ENCODE measurements at regions not wholly inside any gene's neighbourhood (a gene's known extent, or its start where the extent isn't known, plus 50 kb on each side); places are given as distances from the start of the nearest gene placed in this dataset.

GRCh38 chr18:73852789-73853549, 294.7 kb downstream of the FBXO15 start:
- DNase-seq (ENCODE audit: low read depth) = no peak

DNA sequence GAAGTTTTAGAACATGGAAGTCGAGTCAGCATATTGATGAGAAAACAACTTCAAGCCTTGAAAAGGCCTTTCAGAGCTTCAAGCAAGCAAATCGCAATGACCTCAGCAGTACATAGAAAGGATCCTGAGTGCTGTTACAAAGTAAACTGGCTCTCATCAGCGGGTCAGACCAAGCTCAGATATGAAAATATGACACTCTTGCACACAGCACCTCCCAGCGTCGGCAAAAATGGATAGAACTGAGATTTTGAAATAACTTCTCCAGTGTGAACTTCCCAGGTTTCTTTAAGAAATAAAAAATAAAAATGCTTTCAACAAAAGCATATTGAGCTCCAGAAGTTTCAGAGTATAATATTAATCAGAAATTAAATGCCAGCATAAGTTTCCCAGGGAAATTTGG, 296.9 kb downstream of the FBXO15 start:
- DNase-seq (ENCODE audit: low read depth) = no peak

DNA sequence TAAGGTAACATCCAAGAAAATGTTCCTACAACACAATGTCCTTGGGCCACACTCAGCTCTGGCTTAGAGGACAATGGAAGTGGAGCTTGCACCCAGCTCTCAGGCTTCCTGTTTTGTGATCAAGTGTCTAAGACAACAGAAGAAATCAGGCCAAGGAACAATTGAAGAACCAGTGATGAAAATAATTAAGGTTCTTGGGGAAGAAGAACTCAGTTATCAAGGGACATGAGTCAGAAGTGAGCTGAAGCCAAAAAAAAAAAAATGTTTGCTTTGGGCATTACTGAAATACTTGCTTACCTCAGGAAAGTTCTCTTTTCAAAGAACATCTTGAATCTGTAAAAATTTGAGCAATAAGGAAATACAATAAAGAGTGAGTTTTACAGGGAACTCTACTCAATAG, 299.0 kb downstream of the FBXO15 start:
- DNase-seq (ENCODE audit: low read depth) = no peak

DNA sequence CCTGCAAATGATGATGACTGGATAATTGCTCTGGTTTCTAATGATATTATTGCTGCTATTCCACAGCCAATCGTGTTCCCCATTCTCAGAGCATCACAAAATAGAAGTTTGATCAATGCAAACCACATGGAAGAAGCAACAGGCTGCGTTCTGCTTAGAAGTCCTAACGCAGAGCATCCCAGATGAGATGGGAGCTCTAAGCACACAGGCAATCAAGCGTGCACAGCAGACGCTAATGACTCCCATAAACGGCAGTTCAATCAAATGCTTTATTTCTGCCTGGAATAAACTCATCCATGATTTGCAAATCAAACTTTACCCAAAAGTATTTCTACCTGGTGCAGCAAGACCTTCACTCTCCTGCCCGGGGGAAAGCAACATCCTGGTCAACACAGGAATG, 304.2 kb downstream of the FBXO15 start:
- DNase-seq (ENCODE audit: low read depth) = no peak

DNA sequence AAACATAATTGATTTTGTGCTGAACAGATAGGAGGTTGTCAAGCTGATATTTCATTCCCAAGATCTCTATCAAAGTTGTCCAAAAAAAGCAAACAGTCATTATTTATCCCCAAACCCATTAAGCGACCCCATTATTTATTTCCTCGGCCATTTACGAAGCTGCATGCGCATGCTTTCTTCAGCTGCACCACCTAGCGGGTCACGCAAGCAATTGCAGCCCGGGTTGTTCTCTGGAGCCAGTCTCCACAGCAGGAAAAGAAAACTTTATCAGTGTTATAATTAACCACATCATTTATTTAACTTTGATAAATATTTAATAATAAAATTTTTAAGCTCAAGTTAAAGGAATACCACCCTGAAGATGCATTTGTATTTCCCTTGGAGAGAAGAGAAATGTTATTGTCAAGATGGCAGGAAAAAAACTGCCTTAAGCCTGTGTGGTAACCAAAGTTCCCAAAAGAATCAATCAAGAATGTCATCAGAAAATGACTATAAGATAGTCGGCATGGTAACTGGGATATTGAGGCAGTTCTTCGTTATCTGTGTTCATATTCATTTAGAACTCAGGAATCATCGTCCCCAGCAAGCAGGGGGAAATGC, 304.7 kb downstream of the FBXO15 start:
- DNase-seq (ENCODE audit: low read depth) = peak; percentile 4

DNA sequence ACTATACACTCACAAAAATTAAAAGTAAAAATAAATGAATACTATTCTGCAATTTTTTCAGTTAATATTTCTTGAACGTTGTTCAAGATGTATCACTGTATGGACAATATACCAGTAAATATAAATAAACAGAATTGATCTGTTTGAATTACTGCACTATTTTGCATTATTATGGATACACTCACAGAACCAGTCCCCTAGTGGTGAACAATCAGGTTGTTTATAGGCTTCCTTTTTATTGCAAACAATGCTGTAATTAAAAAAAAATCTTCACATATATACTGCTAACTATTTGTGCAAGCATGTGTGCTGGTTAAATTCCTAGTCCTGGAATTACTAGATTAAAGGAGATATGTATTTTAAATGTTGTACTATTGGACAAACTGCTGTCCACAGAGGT, 306.0 kb downstream of the FBXO15 start:
- no peak for DNase-seq (ENCODE audit: low read depth)

DNA sequence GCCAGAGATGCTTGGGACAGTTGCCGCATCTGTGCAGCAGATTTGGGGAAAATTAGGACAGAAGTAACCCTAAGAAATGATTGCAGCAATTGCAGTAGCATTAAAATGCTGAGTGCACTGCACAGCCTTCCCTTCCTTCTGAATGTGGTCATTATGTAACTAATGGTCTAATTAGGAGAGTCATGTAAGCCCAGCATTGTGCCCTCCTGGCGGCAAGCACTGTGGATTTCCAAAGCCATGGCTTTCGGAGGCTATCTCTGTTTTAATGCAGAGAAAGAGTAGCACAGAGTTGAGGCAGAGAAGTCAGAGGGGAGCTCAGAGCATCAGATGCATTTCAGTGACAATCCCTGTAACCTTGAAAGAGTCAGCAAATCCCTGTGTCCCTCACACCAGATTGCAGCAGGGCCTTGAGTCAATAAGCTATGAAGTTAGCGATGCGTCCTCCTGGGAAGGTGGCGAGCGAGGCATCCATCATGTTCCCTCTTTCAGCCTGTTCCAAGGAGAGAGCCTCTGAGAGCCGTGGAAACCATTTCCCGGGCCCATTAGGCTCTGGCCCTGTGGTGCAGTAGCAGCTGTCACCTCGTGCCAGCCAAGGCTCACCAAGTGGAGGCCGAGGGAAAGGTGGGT, 307.2 kb downstream of the FBXO15 start:
- no peak for DNase-seq (ENCODE audit: low read depth)

DNA sequence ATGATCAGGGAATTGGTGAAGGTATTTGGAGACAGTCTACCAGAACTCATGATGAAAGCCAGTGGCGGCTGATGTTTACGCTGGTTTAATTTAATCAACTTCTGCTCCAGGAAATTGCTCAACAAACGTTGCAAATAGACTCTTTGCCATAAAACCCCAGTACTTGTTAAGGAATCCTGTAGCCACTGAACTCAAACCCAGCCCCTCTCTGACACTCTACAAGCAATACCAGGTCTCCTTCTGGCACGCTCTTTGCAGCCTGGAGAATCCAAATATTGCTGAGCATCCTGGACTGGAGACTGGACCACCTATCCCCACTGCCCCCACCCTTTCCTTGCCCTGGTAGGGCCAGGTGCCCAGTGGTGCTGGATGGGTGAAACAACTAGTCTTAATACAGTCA, 308.2 kb downstream of the FBXO15 start:
- DNase-seq (ENCODE audit: low read depth) = no peak

DNA sequence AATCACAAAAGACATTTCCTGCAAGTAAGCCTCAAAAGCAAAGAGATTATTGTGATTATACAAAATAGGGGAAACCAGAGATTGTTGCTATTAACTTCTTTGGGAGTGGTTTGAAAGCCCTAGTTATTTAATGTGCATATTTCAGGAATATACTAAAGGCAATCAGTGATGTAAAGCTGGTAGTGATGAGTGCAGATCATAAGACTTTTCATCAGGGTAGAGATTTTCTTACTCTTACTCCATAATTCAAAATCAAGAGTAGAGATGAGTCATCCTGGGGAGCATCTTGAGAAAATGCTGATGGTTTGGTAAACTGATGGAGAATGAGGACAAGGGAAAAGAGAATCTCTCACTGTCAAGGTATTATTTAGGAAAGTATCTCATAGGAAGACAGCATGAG, 309.5 kb downstream of the FBXO15 start:
- no peak for DNase-seq (ENCODE audit: low read depth)

DNA sequence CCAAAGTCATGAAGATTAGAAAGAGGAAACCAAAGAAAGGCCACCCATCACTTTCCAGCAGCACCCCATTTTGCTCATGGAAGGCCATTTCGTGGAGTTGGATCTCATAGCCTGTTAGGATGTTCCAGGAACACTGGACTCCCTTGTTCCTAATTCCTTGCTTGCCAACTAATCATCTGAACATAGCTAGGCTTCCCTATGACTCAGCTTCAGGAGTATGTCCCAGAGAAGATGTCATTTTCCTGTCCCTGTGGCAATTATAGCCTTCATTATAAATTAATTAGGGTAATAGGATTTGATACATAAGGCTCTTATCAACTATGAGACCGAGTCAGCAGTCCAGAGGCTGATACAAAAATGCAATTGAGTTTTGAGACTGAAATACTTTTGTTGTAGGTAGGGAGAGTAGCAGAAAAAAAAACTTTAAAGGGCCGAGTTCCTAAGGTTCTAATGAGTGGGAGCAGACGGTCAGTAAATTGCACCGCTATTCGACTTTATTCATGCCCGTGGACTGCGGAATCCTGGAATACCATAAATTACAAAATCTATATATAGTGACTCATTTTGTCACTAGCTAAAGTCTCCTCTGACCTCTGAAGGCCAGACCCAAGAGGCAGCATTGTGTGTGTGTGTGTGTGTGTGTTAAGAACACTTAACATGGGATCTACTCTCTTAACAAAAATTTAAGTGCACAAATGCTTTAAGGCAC, 311.8 kb downstream of the FBXO15 start:
- no peak for DNase-seq (ENCODE audit: low read depth)

DNA sequence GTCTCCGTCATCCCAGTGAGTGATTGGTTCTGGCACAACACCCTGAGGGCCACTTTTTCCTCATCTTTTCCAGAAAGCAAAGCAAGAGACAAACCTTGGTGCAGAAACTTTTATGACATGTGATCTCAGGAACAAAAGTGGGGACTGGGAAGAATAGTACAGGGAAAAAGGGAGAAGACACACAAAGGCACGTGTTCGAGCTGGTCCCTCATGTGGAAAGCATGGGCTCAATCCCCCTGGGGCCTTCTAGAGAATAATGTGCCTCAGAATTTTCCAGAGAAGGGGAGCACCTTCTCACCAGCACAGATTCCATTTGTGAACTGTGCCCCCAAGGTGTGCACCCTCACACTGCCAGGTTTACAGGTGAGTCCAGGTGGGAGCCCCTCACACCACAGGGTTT, 312.6 kb downstream of the FBXO15 start:
- no peak for DNase-seq (ENCODE audit: low read depth)

- DNase-seq (ENCODE audit: low read depth) = no peak
Measured at GRCh38 chr18:73831688-73832087, 315.9 kb downstream of the FBXO15 start.

DNA sequence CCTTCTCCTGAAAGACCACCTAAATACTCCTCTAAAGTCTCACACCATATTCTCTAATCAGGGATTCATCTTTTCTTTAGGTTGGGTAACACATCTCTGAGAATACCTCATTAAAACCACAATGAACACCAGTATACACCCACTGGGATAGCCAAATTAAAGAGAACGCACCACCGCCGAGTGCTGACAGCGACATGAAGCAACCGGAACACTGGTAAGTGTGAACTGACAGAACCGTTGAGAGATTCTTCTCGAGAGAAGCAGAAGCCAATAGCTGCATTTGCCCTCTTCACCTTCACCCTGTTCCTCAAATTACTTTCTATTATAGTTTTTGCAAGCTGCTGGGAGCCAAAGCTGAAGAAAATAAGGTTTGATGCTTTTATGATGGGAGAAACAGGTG, 318.5 kb downstream of the FBXO15 start:
- no peak for DNase-seq (ENCODE audit: low read depth)

GRCh38 chr18:73827801-73828200, 319.8 kb downstream of the FBXO15 start:
- DNase-seq (ENCODE audit: low read depth) = no peak

DNA sequence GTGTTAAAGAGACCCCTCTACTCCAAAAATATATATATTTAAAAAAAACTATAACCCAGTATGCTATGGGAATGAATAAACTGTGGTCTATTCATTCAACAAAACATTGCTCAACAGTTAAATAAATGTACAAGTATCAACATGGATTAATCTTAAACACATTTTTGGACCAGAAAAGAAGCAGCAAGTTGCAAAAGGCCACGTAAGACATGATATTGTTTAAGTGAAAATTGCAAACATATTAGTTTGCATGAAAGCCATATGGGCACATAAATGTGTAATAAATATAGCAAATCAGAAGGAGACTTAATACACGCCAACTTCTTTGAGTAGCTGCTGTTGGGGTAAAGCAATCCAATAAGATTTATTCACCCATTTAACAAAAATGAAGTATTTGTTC, 321.5 kb downstream of the FBXO15 start:
- DNase-seq (ENCODE audit: low read depth) = no peak

DNA sequence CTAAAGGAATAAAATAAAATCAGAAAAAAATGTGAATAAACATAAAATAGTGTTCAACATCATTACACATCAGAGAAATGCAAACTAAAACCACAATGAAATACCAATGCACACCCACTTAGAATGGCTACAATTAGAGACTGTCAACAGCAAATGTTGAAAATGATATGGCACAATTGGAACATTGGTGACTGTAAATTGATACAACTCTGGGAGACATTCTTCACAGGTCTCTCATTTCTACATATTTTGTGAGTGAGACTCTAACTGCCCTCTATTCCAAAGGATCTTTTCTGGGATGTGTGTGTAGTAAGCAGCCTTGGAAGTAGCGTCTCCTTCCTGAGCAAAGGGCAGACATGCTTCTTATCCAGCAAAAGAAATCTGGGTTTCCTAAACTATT, 323.0 kb downstream of the FBXO15 start:
- DNase-seq (ENCODE audit: low read depth) = no peak

DNA sequence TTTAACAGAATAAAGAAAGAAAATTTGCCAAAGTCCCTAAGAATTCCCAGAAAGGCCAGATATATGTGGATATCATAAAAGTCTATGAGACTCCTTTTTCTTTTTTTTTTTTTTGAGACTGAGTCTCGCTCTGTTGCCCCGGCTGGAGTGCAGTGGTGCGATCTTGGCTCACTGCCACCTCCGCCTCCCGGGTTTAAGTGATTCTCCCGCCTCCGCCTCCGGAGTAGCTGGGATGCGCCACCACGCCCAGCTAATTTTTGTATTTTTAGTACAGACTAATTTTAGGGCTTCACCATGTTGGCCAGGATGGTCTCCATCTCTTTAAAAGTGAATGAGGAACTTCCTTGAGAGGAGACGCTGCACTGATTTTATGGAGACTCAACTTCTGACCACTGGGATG, 335.2 kb downstream of the FBXO15 start:
- DNase-seq (ENCODE audit: low read depth) = no peak

DNA sequence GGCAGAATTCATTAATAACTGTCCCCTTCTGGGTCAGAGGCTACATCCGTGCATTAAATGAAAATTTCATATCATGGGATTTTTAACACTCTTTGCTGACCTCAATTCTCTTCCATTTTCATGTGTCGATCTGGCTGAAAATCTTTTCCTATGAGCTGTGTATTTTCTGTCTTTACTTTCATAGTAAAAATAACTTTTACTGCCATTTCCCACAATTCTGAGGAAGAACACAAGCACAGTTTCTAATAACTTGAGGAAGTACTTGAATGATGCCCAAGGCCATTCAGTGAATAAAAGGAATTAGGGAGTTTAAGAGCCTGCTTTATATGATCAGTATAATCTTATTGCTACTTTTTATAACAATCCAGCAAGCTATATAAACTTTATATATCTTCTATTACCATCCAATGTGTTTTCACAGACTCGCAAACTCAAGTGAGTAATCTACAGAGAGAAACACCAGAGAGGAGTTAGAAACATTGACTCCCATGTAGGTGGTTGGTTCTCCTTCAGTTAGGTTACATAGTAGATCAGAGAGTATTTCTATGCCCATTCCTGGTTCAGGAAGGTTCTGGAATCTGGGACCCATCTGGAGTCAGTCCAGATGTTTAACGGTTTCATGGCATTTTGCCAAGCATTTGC, 340.0 kb downstream of the FBXO15 start:
- no peak for DNase-seq (ENCODE audit: low read depth)

GRCh38 chr18:73805991-73806390, 341.6 kb downstream of the FBXO15 start:
- no peak for DNase-seq (ENCODE audit: low read depth)

GRCh38 chr18:73797419-73797818, 350.2 kb downstream of the FBXO15 start:
- no peak for DNase-seq (ENCODE audit: low read depth)

DNA sequence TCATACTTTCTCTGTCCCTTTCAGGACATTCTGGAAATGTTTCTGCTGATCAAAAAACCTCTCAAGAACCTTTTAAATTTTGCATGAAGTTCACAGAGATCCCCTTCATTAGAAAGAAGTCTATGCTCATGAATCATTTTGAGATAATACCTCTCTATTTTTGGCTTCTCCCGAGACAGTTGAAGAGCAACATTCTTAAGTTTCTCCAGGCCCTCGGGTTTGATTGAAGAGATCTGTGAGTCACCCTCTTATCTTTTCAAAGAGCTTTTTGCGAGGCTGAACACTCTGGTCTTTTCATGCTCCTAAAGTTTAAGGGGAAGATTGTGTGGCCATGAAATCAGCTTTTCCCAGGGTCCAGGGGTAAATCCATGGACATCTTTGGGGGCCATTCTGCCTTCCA, 354.2 kb downstream of the FBXO15 start:
- no peak for DNase-seq (ENCODE audit: low read depth)

DNA sequence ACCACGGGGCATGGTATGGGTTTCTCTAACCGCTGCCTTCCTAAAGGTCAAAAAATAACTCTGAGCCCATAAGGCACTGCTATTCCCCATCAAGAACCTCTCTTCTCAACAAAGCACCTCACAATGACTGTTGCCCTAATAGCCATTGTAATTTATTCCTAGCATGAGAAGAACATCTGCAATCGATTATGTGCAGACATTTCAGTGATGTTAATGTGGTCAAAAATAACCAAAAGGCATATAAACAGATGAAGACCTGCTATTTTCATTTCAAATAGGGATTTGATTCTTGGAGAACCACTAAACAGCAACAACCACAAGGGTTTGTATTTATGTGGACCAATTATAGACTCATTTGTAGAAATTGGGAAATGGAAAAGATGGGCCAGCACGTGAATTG, 356.6 kb downstream of the FBXO15 start:
- no peak for DNase-seq (ENCODE audit: low read depth)

DNA sequence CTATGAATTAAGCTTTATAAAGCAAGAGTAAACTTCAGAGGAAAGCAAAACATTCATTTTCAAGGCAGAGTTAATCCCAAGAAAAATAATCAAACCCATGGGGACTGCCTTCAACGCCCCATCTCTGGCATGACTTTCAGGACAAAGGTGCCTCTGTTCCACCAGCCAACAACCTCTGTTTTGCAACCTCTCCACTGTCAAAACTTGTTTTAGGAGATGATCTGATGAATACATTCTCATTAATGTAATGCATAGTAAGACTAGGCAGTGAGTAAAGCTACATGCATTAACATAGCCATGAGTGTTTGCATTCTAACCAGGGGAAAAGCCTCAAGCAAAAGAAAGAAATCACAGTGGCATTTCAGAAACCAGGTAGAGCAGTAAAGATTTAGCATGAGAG, 357.0 kb downstream of the FBXO15 start:
- no peak for DNase-seq (ENCODE audit: low read depth)
